EL (cell line): ENCODE measurements at regions not wholly inside any gene's neighbourhood (a gene's known extent, or its start where the extent isn't known, plus 50 kb on each side); places are given as distances from the start of the nearest gene placed in this dataset.

ENCODE experiments used
- DNase-seq: peaks from one replicate; pipeline ENCODE4 v3.0.0-alpha.2; 2016

GRCh38 chr10:133035952-133036351, 51.8 kb upstream of the ADGRA1 start:
- DNase-seq = no peak

GRCh38 chr10:133034762-133035161, 53.0 kb upstream of the ADGRA1 start:
- no peak for DNase-seq

GRCh38 chr10:133034092-133034491, 53.6 kb upstream of the ADGRA1 start:
- DNase-seq = no peak

- no peak for DNase-seq
Measured at GRCh38 chr10:133033742-133034048, 54.0 kb upstream of the ADGRA1 start.

- DNase-seq = no peak
Measured at GRCh38 chr10:133032976-133033741, 54.6 kb upstream of the ADGRA1 start.

- DNase-seq = no peak
Measured at GRCh38 chr10:133032231-133032630, 55.5 kb upstream of the ADGRA1 start.

GRCh38 chr10:133031541-133032125, 56.1 kb upstream of the ADGRA1 start:
- no peak for DNase-seq

- no peak for DNase-seq
Measured at GRCh38 chr10:133030781-133031180, 56.9 kb upstream of the ADGRA1 start.

GRCh38 chr10:133030126-133030525, 57.6 kb upstream of the ADGRA1 start:
- DNase-seq = no peak

- no peak for DNase-seq
Measured at GRCh38 chr10:133028956-133029355, 58.8 kb upstream of the ADGRA1 start.

GRCh38 chr10:133028158-133028557, 59.6 kb upstream of the ADGRA1 start:
- DNase-seq = no peak

- DNase-seq = no peak
Measured at GRCh38 chr10:133027482-133027881, 60.2 kb upstream of the ADGRA1 start.

GRCh38 chr10:133026726-133027395, 60.9 kb upstream of the ADGRA1 start:
- DNase-seq = no peak

GRCh38 chr10:133026171-133026570, 61.6 kb upstream of the ADGRA1 start:
- DNase-seq = no peak

- DNase-seq = no peak
Measured at GRCh38 chr10:133025558-133026090, 62.1 kb upstream of the ADGRA1 start.

GRCh38 chr10:133024704-133025557, 62.8 kb upstream of the ADGRA1 start:
- DNase-seq = no peak

- DNase-seq = no peak
Measured at GRCh38 chr10:133023216-133023843, 64.4 kb upstream of the ADGRA1 start.

- no peak for DNase-seq
Measured at GRCh38 chr10:133022776-133023100, 65.0 kb upstream of the ADGRA1 start.

GRCh38 chr10:133021963-133022775, 65.6 kb upstream of the ADGRA1 start:
- DNase-seq = no peak

- no peak for DNase-seq
Measured at GRCh38 chr10:133021116-133021962, 66.4 kb upstream of the ADGRA1 start.
